ENCODE measurements at regions not wholly inside any gene's neighbourhood (a gene's known extent, or its start where the extent isn't known, plus 50 kb on each side); places are given as distances from the start of the nearest gene placed in this dataset.
"Not testable (repeated sequence)": the region's sequence is repeated elsewhere in the genome, so short reads cannot be mapped to it uniquely, and the experiment has no call there.

DNA sequence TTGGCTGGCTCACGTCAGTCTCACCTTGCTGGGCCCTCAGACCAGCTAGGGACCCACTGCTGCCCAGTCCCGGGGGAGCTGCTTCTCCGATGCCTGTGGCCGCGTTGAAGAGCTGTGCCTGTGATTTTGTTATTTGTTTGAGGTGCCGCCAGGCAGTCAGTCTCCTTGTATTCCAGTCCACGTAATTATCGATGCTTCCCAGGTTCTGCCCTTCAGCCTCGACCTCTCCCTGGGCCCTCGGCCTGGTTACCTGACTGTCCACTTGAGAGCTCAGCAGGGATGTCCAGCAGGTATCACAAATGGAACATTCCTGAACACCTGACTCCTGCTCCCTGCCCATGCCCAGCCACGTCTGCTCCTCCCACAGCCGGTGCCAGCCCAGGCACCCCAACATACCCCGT, 195.9 kb upstream of the HS6ST1 start:
- DNase-seq, result no peak

DNA sequence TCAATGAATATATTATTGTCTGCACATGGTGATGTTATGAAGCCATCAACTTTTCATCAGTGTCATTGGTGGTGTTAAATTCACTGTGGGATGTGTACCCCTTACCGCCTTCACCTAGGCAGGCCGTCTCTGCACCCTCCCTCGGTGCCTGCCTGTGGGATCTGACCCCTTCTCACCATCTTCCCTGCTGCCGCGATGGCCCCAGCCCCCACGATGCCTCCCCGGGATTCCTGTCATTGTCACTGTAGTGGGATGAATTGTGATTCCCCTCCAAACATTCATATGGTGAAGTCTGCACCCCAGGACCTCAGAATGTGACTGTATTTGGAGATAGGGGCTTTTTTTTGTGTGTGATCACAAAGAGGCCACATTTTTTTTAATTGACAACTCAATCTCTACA, 198.3 kb upstream of the HS6ST1 start:
- no peak for DNase-seq

DNA sequence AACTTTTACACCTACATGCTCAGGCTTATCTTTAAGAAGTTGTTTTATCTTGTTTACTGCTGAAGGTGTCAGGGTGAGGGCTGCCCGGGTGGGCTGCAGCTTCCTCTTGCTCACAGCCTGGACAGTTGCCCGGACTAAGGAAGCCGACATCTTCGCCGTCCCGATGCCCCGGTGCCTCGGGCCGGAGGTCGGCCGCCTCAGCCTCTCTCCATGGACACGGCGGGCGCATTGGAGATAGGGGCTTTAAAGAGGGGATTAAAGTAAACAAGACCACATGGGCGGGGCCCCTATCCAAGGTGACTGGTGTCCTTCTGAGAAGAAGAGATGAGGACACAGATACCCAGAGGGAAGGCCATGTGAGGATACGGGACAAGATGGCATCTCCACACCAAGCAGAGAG, 200.4 kb upstream of the HS6ST1 start:
- DNase-seq, result not testable (repeated sequence)

DNA sequence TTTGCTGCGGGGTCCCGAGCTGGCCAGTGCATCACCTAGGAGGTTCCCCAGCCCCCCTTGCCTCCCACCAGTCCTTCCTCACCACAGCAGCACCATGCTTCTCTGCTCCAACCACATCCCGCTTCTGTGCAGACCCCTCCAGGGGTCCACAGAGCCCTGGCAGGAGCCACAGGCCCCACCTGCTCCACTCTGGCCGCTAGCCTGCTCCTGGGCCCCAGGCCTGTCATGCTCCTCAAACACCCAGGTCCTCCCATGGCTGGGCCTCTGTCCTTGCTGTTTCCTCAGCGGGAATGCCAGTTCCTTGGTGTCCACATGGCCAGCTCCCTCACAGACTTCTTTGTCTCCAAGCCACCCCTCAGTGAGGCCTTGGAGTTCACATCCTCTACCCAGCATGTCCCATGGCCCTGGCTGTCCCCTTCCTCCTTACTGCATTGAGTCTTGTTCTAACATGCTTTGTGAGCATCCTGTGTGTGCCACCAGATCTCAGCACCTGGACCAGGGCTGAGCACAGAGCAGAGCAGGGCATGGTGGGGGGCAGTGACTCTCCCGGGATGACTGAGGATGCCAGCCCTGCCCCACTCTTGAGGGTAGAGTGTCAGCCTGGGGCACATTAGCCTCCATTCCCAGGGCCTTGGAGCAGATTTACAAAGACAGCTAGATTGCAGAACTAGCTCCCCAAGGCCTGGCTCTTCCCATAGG, 201.0 kb upstream of the HS6ST1 start:
- no peak for DNase-seq

DNA sequence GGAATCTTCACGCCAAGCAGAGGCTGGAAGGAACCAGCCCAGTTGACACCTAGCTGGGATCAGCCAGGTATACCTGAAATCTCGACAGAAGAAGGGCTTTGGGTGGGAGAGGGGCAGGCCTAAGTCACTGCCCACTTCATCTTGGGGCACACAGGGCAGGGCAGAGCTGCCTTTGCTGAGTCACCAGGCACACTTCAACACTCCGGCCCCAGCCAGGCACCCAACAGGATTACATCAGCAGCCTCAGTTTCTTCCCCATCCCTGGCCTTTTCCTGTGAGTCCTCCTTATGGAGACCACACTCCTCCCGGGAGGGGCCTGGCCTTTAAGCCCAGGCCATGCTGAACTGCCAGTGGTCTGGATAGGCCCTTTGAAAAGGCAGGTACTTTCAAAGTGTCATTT, 201.7 kb upstream of the HS6ST1 start:
- no peak for DNase-seq

DNA sequence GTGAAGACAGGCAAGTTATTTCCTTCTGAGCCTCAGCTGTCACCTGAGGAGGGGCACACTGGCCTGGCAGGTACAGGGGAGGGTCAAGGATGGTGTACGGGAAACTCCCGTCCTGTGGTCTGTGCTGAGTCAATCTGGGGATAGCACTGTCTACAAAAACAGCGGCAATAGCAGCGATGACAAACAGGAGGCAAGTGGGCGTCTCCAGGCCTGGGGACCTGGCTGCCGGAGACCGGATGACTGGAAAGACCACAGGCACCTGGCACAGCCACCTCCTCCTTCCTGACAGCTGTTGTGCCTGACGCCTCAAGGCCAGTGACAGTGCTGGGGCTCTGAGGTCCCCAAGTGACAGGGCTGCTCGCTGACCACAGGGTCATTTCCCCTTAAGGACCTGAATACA, 202.1 kb upstream of the HS6ST1 start:
- no peak for DNase-seq

DNA sequence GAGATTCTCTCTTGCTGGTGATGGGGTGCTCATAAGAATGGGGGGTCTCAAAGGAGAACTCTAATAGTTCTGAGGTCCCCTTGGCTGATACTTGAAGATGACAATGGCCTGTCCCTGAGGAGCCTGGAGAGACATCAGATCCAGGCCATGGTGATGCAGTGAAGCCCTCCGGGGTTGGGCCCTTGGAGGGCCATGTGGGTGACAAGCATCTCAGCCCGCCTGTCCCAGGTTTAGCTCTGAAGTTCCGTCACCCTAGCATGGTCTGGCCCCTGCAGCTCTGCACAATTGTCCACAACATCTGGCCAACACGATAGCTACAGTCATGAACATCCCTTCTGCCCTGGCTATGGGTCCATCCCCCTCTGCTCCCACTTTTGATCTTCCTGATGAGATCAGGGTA, 202.8 kb upstream of the HS6ST1 start:
- no peak for DNase-seq

DNA sequence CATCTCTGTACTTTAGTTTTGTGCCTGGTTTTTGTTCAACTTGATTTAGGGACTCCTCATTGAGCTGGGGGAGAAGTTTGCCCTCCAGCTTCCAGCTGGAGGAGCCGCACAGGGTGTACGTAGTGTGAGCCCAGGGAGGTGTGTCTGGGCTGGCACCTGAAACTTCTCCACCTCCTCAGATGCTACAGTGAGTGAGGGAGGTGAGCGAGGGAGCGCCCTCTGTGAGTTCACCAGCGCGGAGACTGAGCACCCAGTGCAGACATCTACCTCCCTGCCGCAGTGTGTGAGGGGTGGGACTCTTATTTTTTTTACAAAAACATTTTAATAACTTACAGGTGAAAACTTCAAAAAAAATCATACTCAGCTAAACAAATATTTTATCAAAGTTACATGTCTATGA, 204.2 kb upstream of the HS6ST1 start:
- DNase-seq, result no peak

DNA sequence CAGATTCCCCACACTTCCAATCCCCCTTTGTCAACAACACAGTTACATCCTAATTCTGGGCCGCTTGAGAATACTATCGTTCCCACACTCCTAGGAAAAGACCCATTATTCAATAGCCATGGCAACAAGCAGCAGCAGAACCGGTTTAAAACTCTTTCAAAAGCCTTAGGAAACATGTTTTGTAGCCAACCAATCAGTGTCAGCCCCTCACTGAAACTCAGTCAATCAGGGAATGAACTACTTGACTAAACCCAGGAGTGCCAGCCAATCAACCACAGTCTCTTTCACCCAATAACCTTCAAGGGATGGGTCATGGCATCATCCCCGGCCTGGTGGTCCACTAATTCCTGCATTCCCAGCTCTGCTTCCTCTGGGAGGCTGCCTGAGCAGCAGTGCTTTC, 204.8 kb upstream of the HS6ST1 start:
- DNase-seq, result no peak

DNA sequence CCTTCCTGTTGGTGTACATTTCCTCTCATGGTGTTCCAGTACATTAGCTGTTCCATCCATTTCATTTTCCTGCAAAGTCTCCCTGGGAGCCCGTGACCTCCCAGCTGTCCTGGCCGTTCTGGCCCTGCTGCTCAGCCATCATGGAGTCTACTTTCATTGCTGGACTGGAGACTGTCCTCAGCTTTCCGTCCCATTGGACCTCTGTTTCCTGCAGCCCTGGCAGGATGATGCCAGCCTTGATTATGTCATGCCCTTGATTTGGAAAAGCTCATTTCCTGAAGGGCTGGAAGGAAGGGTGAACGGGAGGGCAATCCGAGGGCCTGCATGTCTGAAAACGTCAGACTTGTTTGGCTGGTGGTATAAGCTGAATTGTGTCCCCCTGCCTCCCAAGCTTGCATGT, 205.5 kb upstream of the HS6ST1 start:
- no peak for DNase-seq

DNA sequence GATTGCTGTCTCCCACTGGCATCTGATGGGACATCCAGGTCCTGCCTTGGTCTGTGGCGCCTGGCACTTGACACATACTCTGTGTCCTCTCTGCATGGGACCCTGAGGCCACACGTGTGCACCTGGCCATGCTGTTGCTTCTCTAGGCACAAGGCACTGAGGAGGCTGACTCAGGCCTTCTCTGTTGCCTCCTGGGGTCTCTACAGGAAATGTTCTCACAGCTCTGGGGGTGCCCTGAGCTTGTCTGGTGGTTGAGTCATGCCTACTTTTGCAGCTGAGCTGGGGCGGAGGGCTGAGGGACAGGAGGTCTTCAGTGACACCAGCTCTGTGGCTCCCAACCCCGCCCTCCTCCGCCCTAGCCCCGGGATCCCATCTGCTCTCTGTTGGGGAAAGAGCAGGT, 207.0 kb upstream of the HS6ST1 start:
- DNase-seq, result no peak

DNA sequence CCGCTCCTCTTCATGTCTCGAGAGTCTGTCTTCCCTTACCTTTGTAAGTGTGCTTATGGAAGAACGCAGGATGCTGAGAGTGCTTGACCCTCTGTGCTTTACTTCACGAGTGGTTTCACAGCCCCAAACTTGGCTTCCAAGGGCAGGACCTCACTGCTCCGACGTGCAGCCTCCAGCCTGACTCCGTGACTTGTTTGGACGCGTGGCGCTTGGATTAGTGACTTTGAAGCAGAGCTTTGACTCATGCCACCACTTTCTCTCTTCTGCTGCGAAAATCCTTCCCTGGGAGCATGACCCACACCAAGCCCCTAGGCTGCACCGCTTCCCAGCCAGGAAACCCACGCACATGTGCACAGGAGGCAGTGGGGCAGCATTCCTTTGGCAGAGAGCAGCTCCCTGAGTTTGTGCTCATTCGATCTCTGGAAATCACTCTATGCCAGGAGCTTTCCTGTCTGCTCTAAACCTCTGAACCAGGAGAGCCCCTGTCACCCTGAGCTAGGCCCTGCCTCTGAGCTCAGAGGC, 207.8 kb upstream of the HS6ST1 start:
- DNase-seq, result no peak

DNA sequence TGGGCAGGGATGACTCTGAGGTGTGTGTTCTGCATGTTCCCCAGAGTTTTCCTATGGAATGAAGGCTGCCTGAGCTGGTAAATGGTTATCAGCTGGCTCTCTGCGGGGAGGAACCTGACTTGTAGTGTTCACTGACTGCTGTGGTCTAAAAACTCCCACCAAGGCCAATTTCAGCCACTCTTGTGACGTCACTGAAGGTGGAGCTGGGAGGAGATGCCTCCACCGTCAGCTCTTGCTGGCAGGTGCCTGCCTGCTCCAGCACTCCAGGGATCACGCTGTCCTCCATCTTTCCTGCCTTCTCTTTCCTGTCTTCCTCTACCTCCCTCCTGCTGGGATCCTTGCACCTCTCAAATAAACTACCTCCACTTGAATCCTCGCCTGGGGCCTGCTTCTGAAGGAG, 209.5 kb upstream of the HS6ST1 start:
- DNase-seq, result no peak

DNA sequence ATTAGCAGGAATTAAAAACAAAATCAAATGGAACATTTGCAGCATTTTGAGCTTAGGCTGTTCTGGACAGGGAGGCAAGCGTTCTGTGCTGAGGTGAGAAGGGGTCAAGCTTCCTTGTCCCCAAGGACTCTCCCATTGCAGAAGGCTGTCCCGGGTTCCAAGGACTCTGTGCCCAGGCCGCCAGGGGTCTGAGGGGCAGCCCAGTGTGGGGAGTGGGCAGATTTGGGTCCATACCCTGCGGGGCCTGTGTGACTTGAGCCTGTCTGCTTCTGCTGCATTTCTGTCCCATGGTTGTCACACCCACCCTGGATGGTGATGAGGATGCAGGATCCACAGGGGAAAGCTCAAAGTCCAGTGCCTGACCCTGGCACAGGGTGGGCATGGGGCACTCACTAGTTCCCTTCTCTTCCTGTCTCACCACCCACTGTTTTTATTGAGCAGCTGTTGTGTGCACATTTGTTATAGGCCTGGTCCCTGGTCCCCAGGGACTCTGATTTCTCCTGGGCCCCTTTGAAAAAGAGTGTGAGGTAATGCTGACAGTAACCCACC, 211.4 kb upstream of the HS6ST1 start:
- no peak for DNase-seq

DNA sequence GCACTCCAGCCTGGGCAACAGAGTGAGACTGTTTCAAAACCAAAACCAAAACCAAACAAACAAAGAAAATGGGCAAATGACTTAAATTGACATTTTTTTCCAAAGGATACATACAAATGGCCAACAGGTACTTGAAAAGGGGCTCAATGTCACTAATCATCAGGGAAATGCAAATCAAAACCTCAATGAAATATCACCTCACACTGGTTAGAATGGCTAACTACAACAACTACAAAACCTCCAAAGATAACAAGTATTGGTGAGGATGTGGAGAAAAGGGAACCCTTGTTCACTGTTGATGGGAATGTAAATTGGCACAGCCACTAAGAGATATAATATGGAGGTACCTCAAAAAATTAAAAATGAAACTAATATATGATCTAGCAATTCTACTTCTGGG, 213.2 kb upstream of the HS6ST1 start:
- no peak for DNase-seq

DNA sequence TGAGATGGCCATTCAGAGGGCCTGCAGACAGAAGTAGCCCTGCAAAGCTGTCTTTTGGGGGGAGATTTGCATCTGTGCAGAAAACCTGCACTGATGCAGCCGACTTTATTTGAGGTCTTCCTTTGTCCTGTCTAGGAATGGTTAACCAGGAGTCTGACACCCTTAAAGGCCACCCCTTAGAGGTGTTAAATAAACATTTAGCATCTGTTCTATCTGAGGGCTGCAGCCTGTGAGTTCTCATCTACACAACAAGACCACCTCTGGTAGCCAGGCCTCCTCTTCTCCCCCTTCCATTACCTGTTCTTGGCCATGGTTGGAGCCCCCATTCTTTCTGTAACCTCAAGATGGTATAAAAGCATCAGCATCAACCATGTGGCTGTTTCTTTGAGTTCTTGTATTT, 214.4 kb upstream of the HS6ST1 start:
- DNase-seq, result no peak

DNA sequence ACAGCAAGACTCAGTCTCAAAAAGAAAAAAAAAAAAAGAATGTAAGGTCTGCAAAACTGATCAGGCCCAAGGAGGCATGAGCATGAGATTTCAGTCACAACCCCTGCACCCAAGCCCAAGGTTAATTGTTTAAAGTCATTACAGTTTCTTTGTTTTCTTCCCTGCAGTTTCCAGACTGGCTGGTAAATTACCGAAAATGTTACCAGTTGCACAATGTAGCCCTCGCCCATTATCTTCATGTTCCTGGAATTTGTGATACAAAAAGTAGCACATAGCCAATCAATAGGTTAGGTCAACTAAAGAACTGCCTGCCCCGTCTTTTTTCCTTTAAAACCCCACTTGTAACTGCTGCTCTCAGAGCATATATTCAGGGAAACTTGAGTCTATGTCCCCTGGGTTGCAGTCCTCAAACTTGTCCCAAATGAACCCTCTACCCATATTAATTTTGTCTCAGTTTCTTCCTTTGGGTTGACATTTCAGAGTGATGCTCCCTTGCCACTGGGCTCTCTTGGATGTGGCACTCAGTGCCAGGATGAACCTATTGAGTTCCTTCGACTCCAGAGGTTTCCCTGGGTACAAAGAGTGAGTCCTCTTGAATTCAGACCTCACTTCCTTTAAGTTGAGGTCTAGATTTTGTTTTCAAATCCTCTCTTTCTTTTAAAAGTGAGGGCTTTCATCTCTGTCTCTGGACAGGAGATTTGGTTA, 216.2 kb upstream of the HS6ST1 start:
- no peak for DNase-seq

DNA sequence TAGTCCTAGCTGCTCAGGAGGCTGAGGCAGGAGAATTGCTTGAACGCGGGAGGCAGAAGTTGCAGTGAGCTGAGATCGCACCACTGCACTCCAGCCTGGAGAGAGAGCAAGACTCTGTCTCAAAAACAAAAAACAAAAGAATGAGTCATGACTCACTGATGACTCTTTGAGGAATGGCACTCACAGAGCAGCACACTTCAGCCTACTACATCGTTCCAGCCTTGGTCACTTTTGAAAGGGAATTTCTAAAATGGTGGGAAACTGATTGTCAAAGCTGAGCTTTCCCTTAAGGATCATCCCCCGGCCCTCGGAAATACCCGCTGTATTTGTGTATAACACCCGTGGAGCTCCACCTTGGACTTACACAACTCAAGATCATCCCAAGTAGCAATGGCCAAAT, 217.3 kb upstream of the HS6ST1 start:
- DNase-seq, result no peak

DNA sequence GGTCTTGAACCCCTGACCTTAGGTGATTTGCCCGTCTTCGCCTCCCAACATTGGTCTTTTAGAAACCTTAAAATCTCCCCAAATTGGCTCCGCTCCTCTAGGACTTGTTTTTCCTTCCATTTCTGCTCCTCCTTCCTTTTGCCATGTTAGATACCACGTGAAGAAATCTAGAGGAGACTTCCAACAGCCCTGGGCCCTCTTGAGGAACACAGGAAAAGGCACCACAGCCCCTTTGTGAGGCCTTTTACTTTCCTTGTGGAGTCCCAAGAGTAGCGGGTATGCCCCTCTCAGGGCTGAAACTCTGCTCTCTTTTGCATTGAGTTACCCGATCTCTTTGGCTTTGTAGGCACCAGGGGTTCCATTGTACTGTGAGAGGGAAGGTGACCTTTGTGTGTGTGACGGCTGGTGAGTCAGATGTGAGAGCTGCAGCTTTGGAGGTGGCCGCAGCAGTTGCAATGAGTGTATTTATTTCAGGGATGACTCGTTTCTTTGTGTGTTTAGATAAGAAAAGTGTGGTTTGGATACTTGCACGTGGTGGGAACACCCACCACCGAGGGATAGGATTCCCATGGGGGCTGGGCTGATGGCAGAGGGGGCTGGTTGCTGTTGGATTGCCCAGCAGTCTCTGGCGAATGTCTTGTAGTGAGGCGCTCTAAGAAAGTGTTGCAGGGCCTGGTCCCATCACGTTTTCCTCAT, 218.4 kb upstream of the HS6ST1 start:
- DNase-seq, result no peak

DNA sequence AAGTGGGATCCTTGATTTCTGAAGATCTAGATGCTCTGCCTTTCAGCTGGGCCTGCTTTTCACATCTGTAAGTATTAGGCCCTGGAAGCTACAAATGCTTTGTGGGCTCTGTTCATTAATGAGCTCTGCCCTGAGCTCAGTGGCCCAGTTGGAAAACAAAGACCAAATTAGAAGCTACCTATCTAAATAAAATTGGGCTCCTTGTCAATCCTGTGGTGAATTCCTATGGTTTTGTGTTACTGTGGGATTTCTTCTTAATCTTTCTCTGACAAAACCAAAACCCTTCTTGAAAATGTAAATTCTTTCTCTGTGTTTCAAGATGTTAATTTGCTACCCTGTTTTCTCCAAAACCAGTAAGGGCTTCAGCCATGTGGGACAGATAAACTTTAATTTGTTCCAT, 219.0 kb upstream of the HS6ST1 start:
- DNase-seq, result no peak

DNA sequence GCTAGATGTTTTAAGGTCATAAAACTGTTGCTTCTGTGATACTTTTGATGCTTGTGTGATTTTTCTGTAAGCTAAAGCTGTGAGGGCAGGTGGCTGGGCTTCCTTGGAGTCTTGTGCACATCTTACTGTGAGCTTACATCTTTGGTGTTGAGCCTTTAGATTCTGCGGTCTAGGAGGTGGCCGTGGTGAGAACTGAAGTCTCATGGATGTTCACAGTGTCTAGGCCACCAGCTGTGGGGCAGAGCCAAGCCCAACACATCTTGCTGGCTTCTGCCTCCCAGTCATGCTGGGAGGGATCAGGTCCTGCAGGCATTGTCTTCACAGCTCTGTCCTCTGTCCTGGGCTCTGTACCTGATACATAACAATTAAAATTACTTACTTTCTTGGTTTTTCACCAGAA, 219.7 kb upstream of the HS6ST1 start:
- DNase-seq, result no peak

DNA sequence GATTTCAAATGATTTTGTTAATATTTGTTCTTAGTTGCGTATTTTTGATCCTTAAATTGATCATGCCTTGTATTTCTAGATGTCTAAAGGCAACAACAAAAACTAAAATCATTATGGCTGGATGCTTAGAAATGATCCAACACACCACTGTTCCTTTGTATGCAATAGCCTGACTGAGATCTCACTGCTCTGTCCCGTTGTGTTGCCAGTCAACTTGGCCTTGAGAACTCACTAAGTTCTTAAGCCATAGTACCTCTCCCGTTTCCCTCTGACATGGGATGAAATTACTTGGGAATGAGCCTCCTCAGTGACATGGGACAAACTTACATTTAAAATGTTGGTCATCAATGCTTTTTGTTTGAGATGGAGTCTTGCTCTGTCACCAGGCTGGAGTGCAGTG, 222.0 kb upstream of the HS6ST1 start:
- DNase-seq, result no peak

DNA sequence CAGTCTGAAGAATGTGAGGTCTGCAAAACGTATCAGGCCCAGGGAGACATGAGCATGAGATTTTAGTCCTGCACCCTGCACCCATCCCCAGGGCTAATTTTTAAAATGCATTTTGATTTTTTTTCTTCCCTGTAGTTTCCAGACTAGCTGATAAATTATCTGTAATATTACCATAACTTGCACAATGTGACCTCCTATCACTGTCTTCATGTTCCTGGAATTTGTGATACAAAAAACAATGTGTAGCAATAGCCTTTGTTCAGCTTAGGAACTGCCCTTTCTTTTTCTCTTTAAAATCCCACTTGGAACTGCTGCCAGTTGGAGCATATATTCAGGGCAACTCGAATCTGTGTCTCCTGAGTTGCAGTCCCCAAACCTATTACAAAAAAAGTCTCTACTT, 222.8 kb upstream of the HS6ST1 start:
- DNase-seq, result no peak

DNA sequence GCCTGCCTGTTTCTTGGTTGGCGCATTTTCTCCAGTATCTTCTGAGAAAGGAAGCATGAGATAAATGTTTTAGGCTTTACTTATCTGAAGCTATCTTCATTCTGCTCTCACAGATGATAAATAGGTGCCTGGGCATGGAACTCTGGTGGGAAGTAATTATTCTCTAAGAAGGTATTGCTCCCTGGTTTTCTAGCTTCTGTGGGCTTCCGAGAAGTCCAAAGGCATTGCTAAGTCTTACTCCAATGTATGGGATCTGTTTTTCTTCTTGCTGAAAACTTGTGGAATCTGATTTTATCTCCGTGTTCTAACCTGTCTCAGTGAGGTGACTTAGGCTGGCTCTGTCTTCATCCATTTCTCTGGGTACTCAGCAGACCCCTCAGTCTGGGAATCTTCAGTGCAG, 224.4 kb upstream of the HS6ST1 start:
- DNase-seq, result no peak
